CD1c-positive myeloid dendritic cell (primary cell): ENCODE measurements at regions not wholly inside any gene's neighbourhood (a gene's known extent, or its start where the extent isn't known, plus 50 kb on each side); places are given as distances from the start of the nearest gene placed in this dataset.
A peak's percentile ranks its signal among the peaks of the same experiment; 100 is the strongest.
"Not testable (repeated sequence)": the region's sequence is repeated elsewhere in the genome, so short reads cannot be mapped to it uniquely, and the experiment has no call there.

Experiments used
- DNase-seq: peaks from one replicate; pipeline ENCODE4 v3.0.0-alpha.2; 2016; ENCODE audit errors: extremely low spot score

- DNase-seq = no peak
Measured at GRCh38 chr15:77862651-77863104, 214.8 kb downstream of the TBC1D2B start.

GRCh38 chr15:77861997-77862635 lies 215.4 kb downstream of the TBC1D2B start:
- DNase-seq = not testable (repeated sequence)

- DNase-seq = no peak
Measured at GRCh38 chr15:77860071-77860691, 217.3 kb downstream of the TBC1D2B start.

GRCh38 chr15:77859491-77860060 lies 217.9 kb downstream of the TBC1D2B start:
- DNase-seq = no peak

DNA sequence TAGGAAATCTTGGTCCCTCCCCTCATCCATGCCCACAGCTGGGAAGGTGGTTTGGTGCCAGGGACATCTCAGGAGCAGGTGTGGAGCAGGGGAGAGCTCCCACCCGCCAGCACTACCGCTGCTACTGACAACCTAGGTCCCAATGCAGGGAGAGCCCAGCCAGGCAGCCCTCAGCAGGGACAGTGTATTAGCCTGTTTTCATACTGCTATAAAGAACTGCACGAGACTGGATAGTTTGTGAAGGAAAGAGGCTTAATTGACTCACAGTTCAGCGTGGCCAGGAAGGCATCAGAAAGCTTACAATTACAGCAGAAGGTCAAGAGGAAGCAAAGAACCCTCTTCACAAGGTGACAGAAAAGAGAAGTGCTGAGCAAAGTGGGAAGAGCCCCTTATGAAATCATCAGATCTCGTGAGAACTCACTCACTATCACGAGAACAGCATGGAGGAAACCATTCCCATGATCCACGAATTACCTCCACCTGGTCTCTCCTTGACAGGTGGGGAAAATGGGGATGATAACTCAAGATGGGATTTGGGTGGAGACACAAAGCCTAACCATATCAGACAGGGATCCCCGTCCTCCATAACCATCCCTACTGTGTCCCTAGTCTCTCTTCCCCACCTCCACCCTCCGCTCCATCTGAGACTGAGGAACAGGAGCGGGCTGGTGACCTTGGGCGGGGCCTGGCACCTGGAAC lies 218.6 kb downstream of the TBC1D2B start:
- peak; percentile 70 for DNase-seq

- no peak for DNase-seq
Measured at GRCh38 chr15:77857419-77857818, 220.1 kb downstream of the TBC1D2B start.

DNA sequence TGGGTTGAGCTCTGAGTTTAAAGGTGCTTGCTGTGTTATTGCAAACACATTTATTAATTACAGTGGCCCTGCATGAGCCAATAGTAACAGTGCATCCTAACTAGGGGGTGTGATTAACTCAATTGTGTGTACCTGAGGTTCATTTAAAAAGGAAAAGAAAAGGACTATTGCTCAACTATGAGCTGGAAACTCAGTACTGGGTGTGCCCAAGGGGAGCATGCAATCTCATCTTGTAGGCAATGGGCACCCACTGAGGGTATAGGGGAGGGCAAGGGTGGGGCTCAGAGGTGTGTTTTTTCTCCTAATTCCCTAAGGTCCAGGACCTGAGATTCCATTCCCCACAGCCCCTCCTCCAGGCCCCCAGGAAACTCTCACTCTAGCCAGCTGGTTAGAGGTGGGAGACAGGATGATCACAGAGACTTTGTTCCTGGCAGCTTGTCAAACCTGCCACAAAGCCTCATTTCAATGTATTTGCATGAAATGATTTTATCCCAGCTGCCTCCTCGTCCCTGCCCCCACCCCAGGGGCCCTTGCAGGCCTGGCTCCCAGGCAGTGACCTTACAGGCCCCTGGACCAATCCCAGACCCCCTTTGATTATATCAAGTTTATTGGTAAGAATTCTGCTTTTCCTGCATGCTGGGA lies 220.7 kb downstream of the TBC1D2B start:
- no peak for DNase-seq

DNA sequence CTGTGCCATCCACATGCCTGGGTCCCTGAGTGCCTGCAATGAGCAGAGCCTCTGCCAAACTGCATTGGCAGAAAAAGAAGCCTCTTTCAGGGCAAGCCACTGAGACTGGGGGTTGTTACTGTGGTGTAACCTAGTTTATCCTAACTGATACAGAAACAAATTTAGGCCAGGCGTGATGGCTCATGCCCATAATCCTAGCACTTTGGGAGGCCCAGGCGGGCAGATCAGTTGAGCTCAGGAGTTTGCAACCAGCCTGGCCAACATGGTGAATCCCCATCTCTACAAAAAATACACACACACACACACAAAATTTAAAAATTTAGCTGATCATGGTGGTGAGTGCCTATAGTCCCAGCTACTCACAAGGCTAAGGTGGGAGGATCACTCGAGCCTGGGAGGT lies 221.6 kb downstream of the TBC1D2B start:
- DNase-seq = no peak

DNA sequence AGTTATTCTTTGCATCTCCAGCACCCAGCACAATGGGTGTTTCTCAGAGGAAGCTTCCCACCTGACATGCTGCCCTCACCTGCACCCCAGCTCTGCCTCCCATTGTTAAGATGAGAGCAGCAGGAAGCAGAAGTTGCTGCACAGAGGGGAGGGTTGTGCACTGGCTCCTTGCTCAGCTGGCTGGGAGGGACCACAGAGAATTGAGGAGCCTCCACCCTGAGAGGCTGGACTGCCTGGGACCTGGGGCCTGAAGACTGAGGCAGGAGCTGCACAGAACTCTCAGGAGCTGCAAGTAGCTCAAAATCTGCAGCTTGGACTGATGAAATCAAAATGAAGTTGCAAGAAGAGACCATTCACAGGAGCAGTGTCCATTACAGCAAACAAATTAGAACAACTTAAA lies 222.3 kb upstream of the LINGO1 start:
- no peak for DNase-seq

GRCh38 chr15:77853910-77854309 lies 221.2 kb upstream of the LINGO1 start:
- DNase-seq = no peak

DNA sequence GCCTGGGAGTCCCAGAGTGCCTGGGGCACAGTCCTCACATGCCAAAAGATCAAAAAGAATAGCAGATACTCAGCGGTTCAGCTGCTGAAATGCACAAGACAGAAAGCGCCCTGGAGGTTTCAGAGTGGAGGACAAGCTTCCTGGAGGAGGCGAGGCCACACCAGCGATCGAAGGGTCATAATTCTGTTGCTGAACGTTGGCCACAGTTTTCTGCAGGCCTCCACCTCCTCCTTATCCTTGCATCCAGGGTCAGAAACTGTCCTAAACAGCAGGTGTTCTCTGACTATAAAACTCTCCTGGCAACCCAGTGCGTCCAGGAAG lies 220.3 kb upstream of the LINGO1 start:
- no peak for DNase-seq

DNA sequence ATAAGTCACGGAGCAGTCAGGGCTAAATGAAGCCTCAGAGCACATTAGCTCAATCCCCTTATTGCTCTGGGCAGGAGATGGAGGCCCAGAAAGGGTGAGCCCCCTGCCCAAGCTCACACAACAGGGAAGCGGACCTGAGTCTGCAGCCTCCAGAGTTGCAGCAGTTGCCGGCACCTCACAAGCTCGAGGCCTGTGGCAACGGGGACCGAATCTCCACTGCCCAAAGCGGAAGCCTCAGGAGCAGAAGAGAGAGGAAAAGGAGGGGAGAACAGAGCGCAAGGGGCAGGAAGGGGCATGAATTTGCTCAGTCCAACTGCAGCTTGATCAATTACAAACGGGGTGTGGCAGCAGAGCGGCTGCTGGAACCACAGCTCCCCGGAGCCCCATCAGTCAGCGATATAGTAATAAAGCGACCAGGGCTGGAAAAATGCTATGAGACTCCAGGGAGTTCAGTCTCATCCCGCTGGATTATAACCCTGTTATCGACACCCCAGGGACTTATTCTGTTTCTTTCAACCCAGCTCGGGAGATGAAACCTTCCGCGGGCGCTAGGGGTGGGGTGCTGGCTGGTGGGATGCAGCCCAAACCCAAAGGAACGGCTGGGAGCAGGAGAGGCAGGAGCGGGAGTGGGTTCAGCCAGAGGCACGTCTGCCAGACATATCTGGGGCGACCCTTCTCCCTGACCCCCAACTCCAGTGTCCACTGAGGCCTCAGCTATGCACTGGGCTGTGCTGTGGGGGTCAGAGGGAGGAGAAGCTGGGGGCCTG lies 219.7 kb upstream of the LINGO1 start:
- DNase-seq = no peak

- DNase-seq = no peak
Measured at GRCh38 chr15:77851691-77852090, 219.0 kb upstream of the LINGO1 start.

GRCh38 chr15:77851086-77851485 lies 218.4 kb upstream of the LINGO1 start:
- DNase-seq = no peak

GRCh38 chr15:77846986-77847385 lies 214.3 kb upstream of the LINGO1 start:
- DNase-seq = no peak

DNA sequence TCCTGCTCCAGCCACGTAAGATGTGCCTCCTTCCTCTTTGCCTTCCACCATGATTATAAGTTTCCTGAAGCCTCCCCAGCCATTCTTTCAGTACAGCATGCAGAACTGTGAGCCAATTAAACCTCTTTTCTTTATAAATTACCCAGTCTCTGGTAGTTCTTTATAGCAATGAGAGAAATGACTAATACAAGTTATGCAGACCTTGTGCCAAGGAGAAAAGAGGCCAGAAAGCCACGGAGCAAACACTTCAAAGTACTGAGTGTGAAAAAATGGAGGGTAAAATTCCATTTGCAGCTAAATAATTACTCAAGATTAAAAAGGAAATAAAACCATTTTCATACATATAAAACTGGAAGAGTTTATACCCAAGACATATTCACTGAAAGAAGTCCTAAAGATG lies 213.6 kb upstream of the LINGO1 start:
- no peak for DNase-seq

DNA sequence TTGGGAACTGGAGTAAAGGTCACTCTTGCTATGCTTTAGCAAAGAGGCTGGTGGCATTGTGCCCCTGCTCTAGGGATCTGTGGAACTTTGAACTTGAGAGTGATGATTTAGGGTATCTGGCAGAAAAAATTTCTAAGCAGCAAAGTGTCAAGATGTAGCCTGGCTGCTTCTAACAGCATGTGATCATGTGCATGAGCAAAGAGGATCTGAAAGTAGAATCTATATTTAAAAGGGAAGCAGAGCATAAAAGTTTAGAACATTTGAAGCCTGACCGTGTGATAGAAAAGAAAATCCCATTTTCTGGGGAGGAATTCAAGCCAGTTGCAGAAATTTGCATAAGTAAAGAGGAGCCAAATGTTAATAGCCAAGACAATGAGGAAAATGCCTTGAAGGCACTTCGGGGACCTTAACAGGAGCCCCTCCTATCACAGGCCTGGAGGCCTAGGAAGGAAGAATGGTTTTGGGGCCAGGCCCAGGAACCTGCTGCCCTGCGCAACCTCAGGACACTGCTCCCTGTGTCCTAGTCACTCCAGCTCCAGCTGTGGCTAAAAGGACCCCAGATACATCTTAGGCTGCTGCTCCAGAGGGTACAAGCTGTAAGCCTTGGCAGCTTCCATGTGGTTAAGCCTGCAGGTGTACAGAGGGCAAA lies 212.2 kb upstream of the LINGO1 start:
- peak; percentile 51 for DNase-seq

DNA sequence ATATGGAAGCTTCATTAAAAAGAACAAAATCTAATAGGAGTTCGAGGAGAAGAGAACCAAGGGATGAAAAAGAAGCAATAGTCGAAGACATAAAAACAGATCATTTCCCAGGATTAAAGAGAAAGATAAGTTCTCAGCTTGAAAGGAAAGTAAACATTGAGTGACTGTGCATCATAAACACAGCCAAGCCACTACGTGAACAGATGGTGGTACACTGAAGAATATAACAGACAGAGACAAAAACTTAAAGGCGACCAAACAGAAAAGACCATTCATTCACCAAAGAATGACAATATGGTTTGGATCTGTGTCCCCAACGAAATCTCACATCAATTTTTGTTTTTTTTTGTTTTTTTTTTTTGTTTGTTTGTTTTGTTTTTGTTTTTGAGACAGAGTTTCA lies 210.8 kb upstream of the LINGO1 start:
- no peak for DNase-seq

DNA sequence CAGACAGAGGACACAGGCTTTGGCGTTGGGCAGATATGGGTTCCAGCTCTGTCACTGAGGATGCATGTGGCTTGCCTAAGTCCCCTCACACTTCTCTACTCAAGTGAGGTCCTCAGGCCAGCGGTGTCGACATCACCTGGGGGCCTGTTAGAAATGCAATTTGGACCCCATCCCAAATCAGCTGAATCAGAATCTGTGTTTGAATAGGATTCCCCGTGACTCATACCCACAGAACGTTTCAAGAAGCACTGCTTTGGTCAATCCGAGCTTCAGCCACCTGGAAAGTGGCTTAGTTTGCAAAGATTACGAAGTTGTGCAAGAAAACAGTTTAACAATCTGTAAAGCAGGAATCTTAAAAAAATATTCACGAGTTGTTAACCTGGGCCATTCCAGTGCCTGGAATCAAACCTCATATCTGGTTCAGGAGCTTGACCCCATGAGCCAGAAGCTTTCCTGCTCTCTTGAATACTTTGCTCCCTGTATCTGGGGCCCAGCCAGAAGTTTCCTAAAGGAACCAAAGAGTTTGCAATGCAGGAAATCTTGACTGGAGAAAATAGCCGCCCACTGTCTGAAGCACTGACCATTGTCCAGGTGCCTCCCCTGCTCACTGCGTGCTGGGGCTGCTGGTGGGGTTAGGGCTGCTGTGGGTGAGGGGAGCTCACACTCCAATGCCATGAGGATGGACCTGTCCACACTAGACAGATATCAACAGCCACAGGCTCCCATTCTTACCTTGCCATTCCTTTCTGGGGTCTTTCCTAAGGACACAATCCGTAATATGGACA lies 208.5 kb upstream of the LINGO1 start:
- DNase-seq = no peak
